ENCODE measurements at regions not wholly inside any gene's neighbourhood (a gene's known extent, or its start where the extent isn't known, plus 50 kb on each side); places are given as distances from the start of the nearest gene placed in this dataset.

- dilution Hi-C loops (cut with HindIII; ENCODE audit: low sequenced_read_pairs, unreplicated experiment) (no loop called here), in situ Hi-C loops (cut with MboI; ENCODE audit: low sequenced_read_pairs) (no loop called here), intact Hi-C loops (cut with micrococcal nuclease) (loop anchor here (1.0 to 2.0 kb wide), 3 partner anchors 188 to 387 kb away; partner anchors contain the start of gene GALNT15)
- peak overlapping the region; percentile 86 for H2AK9ac ChIP-seq (replicated peaks; ENCODE audit: low read depth, low read length, poor library complexity)
- peak overlapping the region; percentile 43 for H2BK5ac ChIP-seq (ENCODE audit: low read depth, low read length, poor library complexity, severe bottlenecking)
- H3K9me3 ChIP-seq (ENCODE audit: control insufficient read depth, insufficient read depth, low read length) = no peaks in the 10 kb centered on the region
- peak overlapping the region; percentile 66; the same call in 1 of the 2 replicates for H4K91ac ChIP-seq (ENCODE audit: insufficient read depth, low read depth, low read length)
- H3K4me1 ChIP-seq (ENCODE audit: control insufficient read depth, insufficient read depth, low read length) = no peaks in the 10 kb centered on the region
- peak; percentile 58 for DNase-seq
- 0 out of 2 replicates have a peak overlapping the region, but pooled peaks have one; percentile 53 for H2BK20ac ChIP-seq (ENCODE audit: low read depth, low read length)
- no peaks in the 10 kb centered on the region for H3K9me1 ChIP-seq (ENCODE audit: insufficient read depth, low read length)
- no peaks in the 10 kb centered on the region for H3K27me3 ChIP-seq (ENCODE audit: control insufficient read depth, insufficient read depth, low read length)
- H3K79me1 ChIP-seq (ENCODE audit: low read depth in 1 of 2, low read length in 2 of 2) = peaks cover 6 to 31% of the 10 kb centered on the region in 2 experiments; a peak in 2 of 4 replicates
- ChIA-PET CTCF (interaction anchor here (0.7 kb wide), 1 partner anchor 203 kb away, joined by 3 read pairs; no protein-coding TSS in a partner anchor), POLR2A (ENCODE audit: unreplicated experiment) (no interaction called here)
- BruUV-seq (replicated peaks) = no TSS peak
- TF ChIP-seq RAD21 (IDR thresholded peaks at IDR 0.05; ENCODE audit: low read length) (no peak; the same call in 1 of the 2 replicates), MXI1 (IDR thresholded peaks at IDR 0.05; ENCODE audit: borderline replicate concordance, low read depth, low read length) (peak; percentile 59), MAZ (IDR thresholded peaks at IDR 0.05; ENCODE audit: borderline replicate concordance, low read depth, low read length) (peak; percentile 20; the same call in 1 of the 2 replicates), BHLHE40 (IDR thresholded peaks at IDR 0.05; ENCODE audit: low read depth, low read length) (peak; percentile 46; the same call in 1 of the 2 replicates), RFX5 (IDR thresholded peaks at IDR 0.05; ENCODE audit: low read depth, low read length) (no peak), POLR2A (IDR thresholded peaks at IDR 0.05; ENCODE audit: low read depth, low read length) (peak; percentile 29; the same call in 1 of the 2 replicates)
- WGBS, 2 experiments (ENCODE audit: extremely low coverage in 2 of 2, insufficient read length in 1 of 2) = 2% methylated on average over 11 of the region's 55 CpGs; no CpG with 5 or more reads in 1 of the 2 experiments
- peak overlapping the region; percentile 44; the same call in 1 of the 3 replicates for H2BK15ac ChIP-seq (ENCODE audit: low read depth, low read length)
- peak overlapping the region; percentile 75 for H3K9ac ChIP-seq (ENCODE audit: low read depth, low read length)
- peak overlapping the region; percentile 33 to 69; a peak in 3 of 4 replicates for H4K8ac ChIP-seq (ENCODE audit: low read depth in 2 of 2, low read length in 2 of 2)
- peak overlapping the region; percentile 4; the same call in 1 of the 2 replicates for H3K18ac ChIP-seq (ENCODE audit: low read depth, low read length)
- H3K4ac ChIP-seq (ENCODE audit: low read depth, low read length) = peak overlapping the region; percentile 76
- peak overlapping the region; percentile 50 for H3K27ac ChIP-seq (ENCODE audit: insufficient read depth, low read length)
- H2BK120ac ChIP-seq (ENCODE audit: low read depth, low read length) = 0 out of 2 replicates have a peak overlapping the region, but pooled peaks have one; percentile 44
- H4K5ac ChIP-seq (ENCODE audit: low read depth, low read length) = no peak overlapping the region
- H3K4me2 ChIP-seq (ENCODE audit: low read depth, low read length) = peak overlapping the region; percentile 84
- no peak overlapping the region for H3K56ac ChIP-seq (ENCODE audit: extremely low read depth, insufficient read depth, low read length)
- peak overlapping the region; percentile 88 for H3K4me3 ChIP-seq (ENCODE audit: insufficient read depth, low read depth, low read length)
- peak; percentile 71 for ATAC-seq (ENCODE audit: low read depth)
- peak overlapping the region; percentile 13; the same call in 1 of the 2 replicates for H3K14ac ChIP-seq (replicated peaks; ENCODE audit: low read depth, low read length)
- peak overlapping the region; percentile 89 for H2AFZ ChIP-seq (replicated peaks; ENCODE audit: low read length, poor library complexity)
- H3K36me3 ChIP-seq (ENCODE audit: control insufficient read depth, insufficient read depth, low read length) = no peaks in the 10 kb centered on the region
- H4K20me1 ChIP-seq (ENCODE audit: insufficient read depth, low read length) = no peaks in the 10 kb centered on the region
- H2AK5ac ChIP-seq (ENCODE audit: low read depth, low read length) = peak overlapping the region; percentile 66; the same call in 1 of the 2 replicates
- 0 out of 2 replicates have a peak overlapping the region, but pooled peaks have one; percentile 33 for H3K23ac ChIP-seq (ENCODE audit: low read depth, low read length)
Observed at GRCh38 chr3:15860014-15860934, 62.5 kb upstream of the ANKRD28 start.

Data from IMR-90 (cell line).